Thyroid gland (tissue), 4 donors: ENCODE measurements at regions not wholly inside any gene's neighbourhood (a gene's known extent, or its start where the extent isn't known, plus 50 kb on each side); places are given as distances from the start of the nearest gene placed in this dataset.

ENCODE experiments used
- DNase-seq, 2 donors: peaks; one replicate each; pipeline ENCODE4 v3.0.0-alpha.2; 2019
- H3K27ac ChIP-seq, 3 donors: fragments of 200-600 bp; sonication (generic); 1 replicate in 2 of 3; 2 replicates in 1 of 3; pipeline ENCODE4 v1.5.1; 2016 to 2019; ENCODE audit warnings: mild to moderate bottlenecking in 1 of 3, moderate library complexity in 1 of 3
- H3K27me3 ChIP-seq: fragments of 200-600 bp; sonication (generic); one replicate; pipeline ENCODE4 v1.5.1; 2019
- H3K36me3 ChIP-seq, 2 donors: fragments of 200-600 bp; sonication (generic); one replicate each; pipeline ENCODE4 v1.5.1; 2016 to 2019
- H3K4me1 ChIP-seq, 2 donors: fragments of 200-600 bp; sonication (generic); one replicate each; pipeline ENCODE4 v1.5.1; 2017 to 2019
- H3K4me3 ChIP-seq, 3 donors: fragments of 200-600 bp; sonication (generic); replicated peaks in 1 of 3; 1 replicate in 2 of 3; 2 replicates in 1 of 3; pipeline ENCODE4 v1.5.1; 2016; ENCODE audit warnings: mild to moderate bottlenecking in 1 of 3
- H3K9me3 ChIP-seq: fragments of 200-600 bp; sonication (generic); one replicate; pipeline ENCODE4 v1.5.1; 2017
- CTCF ChIP-seq, 6 experiments: fragments of 200-600 bp in 3 of 6; fragments of 450-650 bp in 3 of 6; sonication (generic) in 3 of 6; IDR thresholded peaks; one replicate each; pipeline ENCODE4 v1.5.1; 2016 to 2019; ENCODE audit warnings: antibody characterized with exemption in 6 of 6, mild to moderate bottlenecking in 2 of 6, inconsistent platforms in 1 of 6, moderate library complexity in 1 of 6
- POLR2A ChIP-seq, 2 donors: fragments of 450-650 bp; IDR thresholded peaks; one replicate each; pipeline ENCODE4 v1.6.1; 2017; ENCODE audit warnings: antibody characterized with exemption in 2 of 2, mild to moderate bottlenecking in 2 of 2, moderate library complexity in 1 of 2
- WGBS, 2 donors: methylation state at CpG; one replicate each; pipeline ENCODE4 v1.1.5; 2017; 5-methylcytosine and 5-hydroxymethylcytosine counted together
- intact Hi-C: fragments of 100-400 bp; cut with DNase I; formaldehyde crosslinking; loops from one replicate; pipeline ENCODE4 v1.15.1; 2023

- Histone ChIP-seq H3K36me3 (no peaks in the 10 kb centered on the region), H3K9me3 (no peaks in the 10 kb centered on the region), H3K4me1 (no peaks in the 10 kb centered on the region), H3K27me3 (no peaks in the 10 kb centered on the region), H3K4me3 (no peak overlapping the region), H3K27ac (no peak overlapping the region)
- WGBS, 2 donors, result 75 to 80% methylated on average over 4 of the region's 4 CpGs
- TF ChIP-seq POLR2A (IDR thresholded peaks at IDR 0.05) (no peak), CTCF (IDR thresholded peaks at IDR 0.05) (no peak)
- intact Hi-C loops, result no loop called here
- DNase-seq, result no peak
Measured at GRCh38 chr10:1903982-1904381, 166.7 kb upstream of the ADARB2 start.

GRCh38 chr10:1896153-1896552 lies 158.8 kb upstream of the ADARB2 start:
- 75 to 77% methylated on average over 5 of the region's 5 CpGs for WGBS, 2 donors
- H3K27ac ChIP-seq, result no peak overlapping the region
- no peak overlapping the region for H3K4me3 ChIP-seq
- intact Hi-C loops, result no loop called here
- no peaks in the 10 kb centered on the region for H3K27me3 ChIP-seq
- no peak for DNase-seq
- H3K4me1 ChIP-seq, result no peaks in the 10 kb centered on the region
- H3K9me3 ChIP-seq, result no peaks in the 10 kb centered on the region
- H3K36me3 ChIP-seq, result no peaks in the 10 kb centered on the region
- TF ChIP-seq CTCF (IDR thresholded peaks at IDR 0.05) (no peak), POLR2A (IDR thresholded peaks at IDR 0.05) (no peak)

- no peak for DNase-seq
- TF ChIP-seq CTCF (IDR thresholded peaks at IDR 0.05), result no peak
- Histone ChIP-seq H3K9me3 (no peaks in the 10 kb centered on the region), H3K4me3 (no peak overlapping the region), H3K36me3 (no peaks in the 10 kb centered on the region), H3K4me1 (no peaks in the 10 kb centered on the region), H3K27ac (no peak overlapping the region), H3K27me3 (no peaks in the 10 kb centered on the region)
- intact Hi-C loops, result no loop called here
- 69 to 73% methylated on average over 9 of the region's 9 CpGs for WGBS, 2 donors
Measured at GRCh38 chr10:1895691-1896090, 158.4 kb upstream of the ADARB2 start.

- Histone ChIP-seq H3K27me3 (no peaks in the 10 kb centered on the region), H3K36me3 (no peaks in the 10 kb centered on the region), H3K4me1 (no peaks in the 10 kb centered on the region), H3K9me3 (no peaks in the 10 kb centered on the region), H3K4me3 (no peak overlapping the region), H3K27ac (no peak overlapping the region)
- TF ChIP-seq CTCF (IDR thresholded peaks at IDR 0.05) (no peak), POLR2A (IDR thresholded peaks at IDR 0.05) (no peak)
- no peak for DNase-seq
- intact Hi-C loops, result no loop called here
- 92 to 96% methylated on average over 4 of the region's 4 CpGs for WGBS, 2 donors
Measured at GRCh38 chr10:1894912-1895311, 157.6 kb upstream of the ADARB2 start.

GRCh38 chr10:1893941-1894340 lies 156.6 kb upstream of the ADARB2 start:
- Histone ChIP-seq H3K27ac (no peak overlapping the region), H3K36me3 (no peaks in the 10 kb centered on the region), H3K4me1 (no peaks in the 10 kb centered on the region), H3K4me3 (no peak overlapping the region), H3K27me3 (no peaks in the 10 kb centered on the region), H3K9me3 (no peaks in the 10 kb centered on the region)
- 79 to 83% methylated on average over 9 of the region's 9 CpGs for WGBS, 2 donors
- intact Hi-C loops, result no loop called here
- TF ChIP-seq CTCF (IDR thresholded peaks at IDR 0.05), result no peak
- TF ChIP-seq POLR2A (IDR thresholded peaks at IDR 0.05), result no peak
- DNase-seq, result no peak
